ENCODE measurements at regions not wholly inside any gene's neighbourhood (a gene's known extent, or its start where the extent isn't known, plus 50 kb on each side); places are given as distances from the start of the nearest gene placed in this dataset.

DNA sequence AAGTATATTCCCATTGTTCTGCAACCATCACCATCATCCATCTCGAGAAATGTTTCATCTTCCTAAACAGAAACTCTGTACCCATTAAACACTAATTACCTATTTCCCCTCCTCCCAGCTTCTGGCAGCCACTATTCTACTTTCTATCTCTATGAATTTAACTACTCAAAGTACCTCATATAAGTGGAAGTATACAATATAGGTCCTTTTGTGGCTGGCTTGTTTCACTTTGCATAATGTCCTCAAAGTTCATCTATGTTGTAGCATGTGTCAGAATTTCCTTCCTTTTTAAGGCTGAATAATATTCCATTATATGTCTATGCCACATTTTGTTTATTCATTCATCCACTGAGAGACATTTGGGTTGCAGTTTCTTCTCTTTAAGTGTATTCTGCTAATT is 159.4 kb downstream of the KCNRG start:
- H2BK15ac ChIP-seq (ENCODE audit: low read depth, low read length): no peak overlapping the region
- H3K56ac ChIP-seq (ENCODE audit: extremely low read depth, insufficient read depth, low read length): no peak overlapping the region
- no peak overlapping the region for H3K4me2 ChIP-seq (ENCODE audit: low read depth, low read length)
- no peak overlapping the region for H4K91ac ChIP-seq (ENCODE audit: insufficient read depth, low read depth, low read length)
- H3K36me3 ChIP-seq (ENCODE audit: control insufficient read depth, insufficient read depth, low read length): no peaks in the 10 kb centered on the region
- intact Hi-C loops (cut with micrococcal nuclease) (no loop called here), in situ Hi-C loops (cut with MboI; ENCODE audit: low sequenced_read_pairs) (no loop called here), dilution Hi-C loops (cut with HindIII; ENCODE audit: low sequenced_read_pairs, unreplicated experiment) (no loop called here)
- TF ChIP-seq MAFK (IDR thresholded peaks at IDR 0.05; ENCODE audit: low read depth, low read length): no peak
- TF ChIP-seq, protein P1, sequence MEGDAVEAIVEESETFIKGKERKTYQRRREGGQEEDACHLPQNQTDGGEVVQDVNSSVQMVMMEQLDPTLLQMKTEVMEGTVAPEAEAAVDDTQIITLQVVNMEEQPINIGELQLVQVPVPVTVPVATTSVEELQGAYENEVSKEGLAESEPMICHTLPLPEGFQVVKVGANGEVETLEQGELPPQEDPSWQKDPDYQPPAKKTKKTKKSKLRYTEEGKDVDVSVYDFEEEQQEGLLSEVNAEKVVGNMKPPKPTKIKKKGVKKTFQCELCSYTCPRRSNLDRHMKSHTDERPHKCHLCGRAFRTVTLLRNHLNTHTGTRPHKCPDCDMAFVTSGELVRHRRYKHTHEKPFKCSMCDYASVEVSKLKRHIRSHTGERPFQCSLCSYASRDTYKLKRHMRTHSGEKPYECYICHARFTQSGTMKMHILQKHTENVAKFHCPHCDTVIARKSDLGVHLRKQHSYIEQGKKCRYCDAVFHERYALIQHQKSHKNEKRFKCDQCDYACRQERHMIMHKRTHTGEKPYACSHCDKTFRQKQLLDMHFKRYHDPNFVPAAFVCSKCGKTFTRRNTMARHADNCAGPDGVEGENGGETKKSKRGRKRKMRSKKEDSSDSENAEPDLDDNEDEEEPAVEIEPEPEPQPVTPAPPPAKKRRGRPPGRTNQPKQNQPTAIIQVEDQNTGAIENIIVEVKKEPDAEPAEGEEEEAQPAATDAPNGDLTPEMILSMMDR (conservative IDR thresholded peaks at IDR 0.05; ENCODE audit: low read depth, low read length): no peak
- no peak for TF ChIP-seq RAD21 (IDR thresholded peaks at IDR 0.05; ENCODE audit: low read length)
- no peak for TF ChIP-seq RCOR1 (IDR thresholded peaks at IDR 0.05; ENCODE audit: insufficient replicate concordance, low read length)
- no peak overlapping the region for H3K14ac ChIP-seq (replicated peaks; ENCODE audit: low read depth, low read length)
- H2BK120ac ChIP-seq (ENCODE audit: low read depth, low read length): no peak overlapping the region
- no peak overlapping the region for H3K4me3 ChIP-seq (ENCODE audit: insufficient read depth, low read depth, low read length)
- H2AK5ac ChIP-seq (ENCODE audit: low read depth, low read length): no peak overlapping the region
- H3K79me1 ChIP-seq (ENCODE audit: low read depth in 1 of 2, low read length in 2 of 2): no peaks in the 10 kb centered on the region
- peaks cover 4% of the 10 kb centered on the region for H3K27me3 ChIP-seq (ENCODE audit: control insufficient read depth, insufficient read depth, low read length)
- H3K4ac ChIP-seq (ENCODE audit: low read depth, low read length): no peak overlapping the region
- CTCF ChIA-PET: no interaction called here
- no TSS peak for BruUV-seq (replicated peaks)
- H2AFZ ChIP-seq (replicated peaks; ENCODE audit: low read length, poor library complexity): no peak overlapping the region
- H2BK20ac ChIP-seq (ENCODE audit: low read depth, low read length): no peak overlapping the region
- no peak overlapping the region for H3K23ac ChIP-seq (ENCODE audit: low read depth, low read length)
- H3K27ac ChIP-seq (ENCODE audit: insufficient read depth, low read length): no peak overlapping the region
- POLR2A ChIA-PET (ENCODE audit: unreplicated experiment): no interaction called here
- H3K4me1 ChIP-seq (ENCODE audit: control insufficient read depth, insufficient read depth, low read length): no peaks in the 10 kb centered on the region
- H3K18ac ChIP-seq (ENCODE audit: low read depth, low read length): no peak overlapping the region
- no peak overlapping the region for H2BK5ac ChIP-seq (ENCODE audit: low read depth, low read length, poor library complexity, severe bottlenecking)
- no peak overlapping the region for H3K9ac ChIP-seq (ENCODE audit: low read depth, low read length)
- no peaks in the 10 kb centered on the region for H3K9me3 ChIP-seq (ENCODE audit: control insufficient read depth, insufficient read depth, low read length)
- ATAC-seq (ENCODE audit: low read depth) (no peak), DNase-seq (no peak)
- WGBS, 2 experiments (ENCODE audit: extremely low coverage in 2 of 2, insufficient read length in 1 of 2): no CpG with 5 or more reads among the region's 1 CpG
- H3K9me1 ChIP-seq (ENCODE audit: insufficient read depth, low read length): no peaks in the 10 kb centered on the region
- H4K5ac ChIP-seq (ENCODE audit: low read depth, low read length): no peak overlapping the region
- no peak overlapping the region for H2AK9ac ChIP-seq (replicated peaks; ENCODE audit: low read depth, low read length, poor library complexity)
- no peak overlapping the region for H4K8ac ChIP-seq (ENCODE audit: low read depth in 2 of 2, low read length in 2 of 2)
- H4K20me1 ChIP-seq (ENCODE audit: insufficient read depth, low read length): no peaks in the 10 kb centered on the region
